HK-2 (cell line): ENCODE measurements at regions not wholly inside any gene's neighbourhood (a gene's known extent, or its start where the extent isn't known, plus 50 kb on each side); places are given as distances from the start of the nearest gene placed in this dataset.
"Not testable (repeated sequence)": the region's sequence is repeated elsewhere in the genome, so short reads cannot be mapped to it uniquely, and the experiment has no call there.

ENCODE experiments used
- DNase-seq: peaks from one replicate; pipeline ENCODE4 v3.0.0-alpha.2; 2018; ENCODE audit not compliant: unreplicated experiment

GRCh38 chr5:56422076-56422762, 189.1 kb upstream of the ANKRD55 start:
- no peak for DNase-seq

DNA sequence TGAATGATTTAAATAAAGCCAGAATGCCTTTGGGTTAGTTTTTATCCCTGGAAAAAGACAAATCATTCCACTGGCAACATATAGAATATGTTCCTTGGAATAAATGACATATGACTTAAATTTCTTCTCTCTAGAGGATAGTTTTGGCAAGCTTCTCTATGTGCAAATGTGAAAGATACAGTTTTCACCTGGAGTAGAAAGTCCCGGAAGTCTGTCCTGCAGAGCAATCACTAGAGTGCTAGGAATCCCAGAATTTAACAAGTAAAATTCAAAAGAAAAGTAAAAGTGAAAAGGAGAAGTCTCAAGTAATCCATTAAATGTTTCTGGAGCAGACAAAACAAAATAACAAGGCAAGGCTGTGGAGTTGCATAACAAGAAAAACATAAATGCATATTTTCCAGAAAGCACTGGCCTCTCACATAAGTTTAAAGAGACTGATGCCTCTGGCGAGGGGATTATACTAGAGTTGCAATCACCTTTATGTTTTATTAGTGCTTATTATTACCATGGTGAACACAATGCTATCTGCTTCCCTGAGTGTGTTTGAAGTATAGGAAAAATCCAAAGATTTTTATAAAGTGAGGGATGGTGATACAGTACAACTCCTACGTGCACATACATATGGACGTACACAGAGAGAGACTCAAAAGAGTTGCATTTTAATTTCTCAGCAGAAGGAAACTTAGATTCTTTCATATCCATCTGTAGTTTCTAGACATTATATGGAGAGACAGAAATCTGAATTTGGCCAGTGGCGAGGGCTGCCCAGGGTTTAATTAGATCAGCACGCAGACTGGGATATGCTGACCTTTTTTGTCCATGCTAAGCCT, 188.3 kb upstream of the ANKRD55 start:
- no peak for DNase-seq

- DNase-seq, result no peak
Measured at GRCh38 chr5:56420323-56420722, 187.2 kb upstream of the ANKRD55 start.

DNA sequence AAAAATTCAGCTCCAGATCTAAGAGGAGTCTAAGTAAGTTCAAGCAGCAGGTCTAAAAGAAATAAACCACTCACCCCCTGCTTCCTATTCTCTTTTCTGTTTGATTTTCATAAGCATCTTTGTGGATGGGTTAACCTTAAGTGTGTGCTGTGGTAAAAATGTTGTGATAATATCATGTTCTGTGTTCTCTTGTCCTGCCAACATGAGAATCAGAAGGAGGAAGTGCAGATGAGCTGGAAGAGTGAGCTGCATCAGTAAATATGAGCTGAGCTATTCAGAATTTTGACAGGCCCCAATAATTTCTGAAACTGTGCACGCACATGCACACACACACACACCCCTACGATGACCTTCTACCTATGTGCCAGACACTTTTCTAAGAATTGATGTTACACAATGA, 186.5 kb upstream of the ANKRD55 start:
- DNase-seq, result no peak

- no peak for DNase-seq
Measured at GRCh38 chr5:56415356-56415765, 182.2 kb upstream of the ANKRD55 start.

DNA sequence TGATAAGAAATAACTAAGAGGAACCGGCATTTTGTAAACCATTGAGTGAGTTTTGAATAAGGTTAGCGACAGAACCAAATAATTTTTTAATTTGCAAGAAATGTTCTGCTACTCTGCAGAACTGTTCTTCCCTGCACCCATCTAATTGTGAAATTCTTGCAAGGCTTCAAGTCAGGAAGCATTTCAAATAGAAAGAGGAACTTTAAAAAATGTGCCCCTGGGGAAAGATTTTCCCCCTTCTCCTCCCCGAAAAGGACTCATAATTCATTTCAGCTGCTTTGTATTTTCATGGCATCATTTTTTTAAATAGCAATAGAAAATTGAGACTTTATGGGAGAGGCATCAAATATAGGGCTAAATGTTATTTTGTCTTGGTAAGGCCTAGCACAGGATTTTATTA, 180.9 kb upstream of the ANKRD55 start:
- DNase-seq, result no peak

DNA sequence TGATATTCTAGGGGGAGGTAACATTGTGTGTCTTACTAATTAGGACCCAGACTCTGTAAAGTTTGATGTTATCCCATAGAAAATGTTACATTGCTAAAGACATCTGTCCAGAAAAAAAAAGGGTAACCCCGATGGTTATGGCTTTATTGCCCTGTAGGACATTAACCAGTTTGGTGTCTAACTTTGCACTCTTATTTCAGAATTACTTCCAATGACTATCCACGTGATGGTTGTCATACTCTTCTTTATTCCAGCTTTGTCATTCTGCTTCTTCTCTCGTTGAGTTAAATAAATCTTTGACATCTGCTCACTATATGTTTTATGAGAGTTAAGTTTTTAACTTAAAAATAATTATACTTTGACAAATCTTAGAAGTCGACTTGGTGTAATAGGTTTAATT, 180.4 kb upstream of the ANKRD55 start:
- no peak for DNase-seq

DNA sequence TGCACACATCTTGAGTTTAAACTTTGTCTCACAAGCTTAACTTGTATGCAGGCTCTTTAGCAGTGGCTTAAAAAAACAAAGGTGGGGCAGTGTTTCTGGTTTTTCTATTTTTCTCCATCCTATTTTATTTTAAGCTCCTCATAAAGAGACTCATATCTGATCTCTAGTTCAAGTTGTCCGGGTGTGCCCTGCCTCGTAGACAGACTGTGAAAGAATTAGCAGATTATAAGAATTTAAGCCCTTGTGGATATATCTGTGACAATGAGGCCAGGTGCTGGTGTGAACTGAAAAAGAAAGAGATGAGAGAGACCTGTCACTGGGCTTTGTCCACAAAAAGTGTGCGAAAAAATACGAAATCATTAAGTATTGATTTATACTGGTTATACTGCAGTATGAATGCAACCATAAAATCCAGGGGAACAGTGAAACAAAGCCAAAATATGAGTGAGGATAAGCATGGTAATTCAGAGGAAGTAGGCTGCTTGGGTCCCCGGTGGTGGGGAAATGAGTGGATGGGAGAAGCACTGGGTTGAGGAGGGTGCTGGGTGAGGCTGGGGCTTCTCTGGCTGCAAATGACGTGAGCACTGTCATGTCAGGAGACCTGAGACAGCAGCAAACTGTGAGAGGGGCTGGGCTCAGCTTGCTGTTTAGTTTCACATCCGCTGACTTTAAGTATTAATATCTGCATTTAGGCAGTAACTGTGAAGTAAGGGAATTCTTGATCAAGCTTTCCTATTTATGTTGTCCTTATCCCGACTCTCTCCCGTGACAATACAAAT, 179.7 kb upstream of the ANKRD55 start:
- DNase-seq, result no peak

- DNase-seq, result no peak
Measured at GRCh38 chr5:56410696-56411095, 177.6 kb upstream of the ANKRD55 start.

DNA sequence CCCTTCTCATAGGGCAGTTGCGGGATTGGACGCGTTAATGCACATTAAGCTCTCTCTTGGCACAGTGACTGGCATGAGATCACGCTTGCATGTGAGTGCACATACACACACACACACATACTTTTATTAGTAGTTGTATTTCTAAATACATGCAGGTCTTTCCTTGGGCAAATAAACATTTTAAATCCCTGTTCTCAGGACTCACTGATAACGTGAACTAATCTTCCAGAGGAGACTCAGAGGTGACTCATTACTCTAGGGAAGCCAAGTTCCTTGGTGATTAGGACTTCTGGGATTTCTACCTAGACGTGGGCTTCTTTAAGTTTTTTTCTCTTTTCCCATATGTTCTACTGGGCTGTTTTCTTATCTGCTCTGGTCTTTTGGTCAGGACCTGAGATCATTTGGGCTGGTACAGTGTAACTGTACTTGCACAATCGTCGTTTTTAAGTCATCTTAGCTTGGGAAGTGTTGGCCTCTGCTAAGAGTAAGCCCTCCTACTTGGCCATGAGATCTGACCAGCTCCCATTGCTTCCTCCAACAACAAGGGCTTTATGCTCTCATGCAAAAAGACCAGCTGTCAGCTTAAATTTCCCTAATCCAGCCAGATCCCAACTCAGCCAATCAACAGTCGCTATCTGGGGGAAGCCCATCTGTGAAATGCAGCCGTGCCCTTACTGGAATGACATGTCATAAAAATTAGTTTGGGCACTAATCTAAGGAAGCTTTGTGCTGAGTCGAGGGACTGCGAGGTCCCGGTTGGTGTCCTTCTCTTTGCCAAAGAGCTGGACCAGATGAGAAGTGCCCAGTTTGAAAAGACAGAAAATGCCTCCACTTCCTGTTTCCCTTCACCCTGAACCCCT, 176.4 kb upstream of the ANKRD55 start:
- DNase-seq, result no peak

GRCh38 chr5:56406838-56407237, 173.7 kb upstream of the ANKRD55 start:
- DNase-seq, result no peak

DNA sequence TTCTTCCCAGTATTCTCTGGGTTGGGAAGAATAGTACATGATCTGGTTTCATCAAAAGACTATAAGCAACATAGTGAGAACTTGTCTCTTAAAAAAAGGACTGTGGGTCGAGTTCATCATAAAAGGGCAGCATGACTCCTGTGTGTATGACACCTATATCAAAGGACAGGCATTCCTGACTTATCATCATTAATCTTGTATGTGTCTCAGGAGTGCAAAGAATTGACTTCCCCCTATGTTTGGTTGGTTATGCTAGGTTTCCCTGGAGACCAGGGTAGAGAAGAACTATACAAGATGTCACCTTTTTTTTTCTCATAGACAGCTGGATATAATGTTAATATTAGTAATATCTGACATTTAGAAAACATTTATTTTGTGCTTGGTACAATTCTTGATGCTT, 173.1 kb upstream of the ANKRD55 start:
- DNase-seq, result no peak

DNA sequence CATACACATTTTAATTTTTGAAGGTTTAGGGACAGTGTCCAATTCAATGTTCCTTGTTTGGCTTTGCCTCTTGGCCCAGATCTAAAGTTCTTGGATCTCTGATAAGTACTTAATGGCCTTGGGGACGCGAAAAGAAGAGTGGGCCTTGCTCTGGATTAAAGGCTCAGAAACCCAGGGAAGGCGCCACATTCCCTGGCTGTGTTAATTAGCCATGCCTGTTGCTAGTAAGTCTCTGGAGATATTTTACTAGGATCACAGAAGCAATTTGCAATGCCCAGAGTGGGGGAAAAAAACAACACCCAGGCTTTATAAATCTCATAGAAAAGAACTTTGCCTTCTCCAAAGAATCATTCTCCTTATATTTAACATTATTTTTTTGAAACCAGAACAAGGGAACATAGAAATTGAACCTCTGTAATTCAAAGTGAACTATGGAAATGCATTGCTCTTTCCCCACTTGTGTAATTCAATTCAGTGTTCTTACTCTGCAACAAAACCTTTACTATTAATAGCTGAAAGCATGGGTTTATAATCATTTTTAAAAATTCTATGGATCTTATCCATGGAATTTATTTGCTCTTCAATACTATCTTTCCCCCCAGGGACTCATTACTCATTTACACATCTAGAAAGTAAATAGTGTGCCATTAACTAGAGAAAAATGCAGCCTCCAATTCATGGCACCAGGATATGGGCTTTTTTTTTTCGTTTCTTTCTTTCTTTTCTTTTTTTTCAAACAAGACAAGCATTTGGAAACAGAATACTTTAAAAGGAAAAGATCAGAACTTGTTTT, 172.2 kb upstream of the ANKRD55 start:
- no peak for DNase-seq

GRCh38 chr5:56402266-56403220, 169.4 kb upstream of the ANKRD55 start:
- no peak for DNase-seq

DNA sequence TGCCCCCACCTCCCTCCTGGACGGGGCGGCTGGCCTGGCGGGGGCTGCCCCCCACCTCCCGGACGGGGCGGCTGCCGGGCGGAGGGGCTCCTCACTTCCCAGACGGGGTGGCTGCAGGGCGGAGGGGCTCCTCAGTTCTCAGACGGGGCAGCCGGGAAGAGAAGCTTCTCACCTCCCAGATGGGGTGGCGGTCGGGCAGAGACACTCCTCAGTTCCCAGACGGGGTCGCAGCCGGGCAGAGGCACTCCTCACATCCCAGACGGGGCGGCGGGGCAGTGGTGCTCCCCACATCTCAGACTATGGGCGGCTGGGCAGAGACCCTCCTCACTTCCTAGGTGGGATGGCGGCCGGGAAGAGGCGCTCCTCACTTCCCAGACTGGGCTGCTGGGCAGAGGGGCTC, 164.7 kb upstream of the ANKRD55 start:
- not testable (repeated sequence) for DNase-seq

DNA sequence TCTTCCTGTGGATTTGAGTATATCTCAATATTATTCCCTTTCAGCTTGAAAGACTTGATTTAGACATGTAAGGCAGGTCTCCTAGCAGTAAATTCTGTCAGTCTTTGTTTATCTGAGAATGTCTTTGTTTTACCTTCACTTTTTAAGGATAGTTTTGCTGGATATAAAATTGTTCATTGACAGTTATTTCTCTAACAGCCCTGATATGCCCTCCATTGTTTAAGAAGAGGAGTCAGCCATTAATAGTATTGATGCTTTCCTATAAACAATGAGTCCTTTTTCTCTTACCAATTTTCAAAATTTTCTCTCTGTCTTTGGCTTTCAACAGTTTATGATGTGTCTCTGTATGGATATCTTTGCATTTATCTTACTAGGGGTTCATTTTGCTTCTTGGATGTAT, 163.5 kb upstream of the ANKRD55 start:
- no peak for DNase-seq

- DNase-seq, result no peak
Measured at GRCh38 chr5:56389261-56389660, 156.1 kb upstream of the ANKRD55 start.

DNA sequence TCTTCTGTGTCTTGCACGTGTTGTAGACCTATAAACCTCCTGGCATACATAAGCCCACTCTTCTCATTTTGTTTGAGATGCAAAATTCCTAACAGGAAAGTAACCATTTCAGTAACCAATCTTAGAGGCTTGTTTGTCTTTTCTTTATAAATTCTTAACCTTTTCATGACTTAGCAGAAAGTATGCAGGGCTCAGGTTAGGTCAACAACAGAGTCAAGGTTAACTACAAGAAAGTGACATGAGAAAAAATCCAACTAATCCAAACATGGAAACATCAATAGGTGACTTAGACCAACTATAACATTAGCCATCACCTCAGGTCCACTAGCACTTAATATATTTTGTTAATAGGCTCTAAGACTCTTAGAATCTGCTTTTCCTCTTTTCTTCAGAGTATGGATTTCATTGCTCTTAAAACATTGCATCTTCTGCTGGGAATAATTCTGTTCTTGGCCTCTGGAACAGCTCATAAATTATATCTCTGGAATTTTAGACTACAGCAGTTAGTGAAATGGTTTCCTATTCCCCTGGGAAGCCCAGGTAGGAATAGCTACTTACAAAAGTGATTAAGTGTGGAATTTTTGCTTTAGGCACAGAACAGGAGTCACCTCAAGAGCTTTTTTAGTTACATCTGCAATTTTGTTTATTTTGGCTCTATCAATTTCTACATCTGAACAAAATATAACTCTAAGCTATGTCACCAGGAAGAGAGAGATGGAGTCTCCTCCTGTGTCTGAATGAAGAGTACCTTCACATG, 155.3 kb upstream of the ANKRD55 start:
- no peak for DNase-seq

DNA sequence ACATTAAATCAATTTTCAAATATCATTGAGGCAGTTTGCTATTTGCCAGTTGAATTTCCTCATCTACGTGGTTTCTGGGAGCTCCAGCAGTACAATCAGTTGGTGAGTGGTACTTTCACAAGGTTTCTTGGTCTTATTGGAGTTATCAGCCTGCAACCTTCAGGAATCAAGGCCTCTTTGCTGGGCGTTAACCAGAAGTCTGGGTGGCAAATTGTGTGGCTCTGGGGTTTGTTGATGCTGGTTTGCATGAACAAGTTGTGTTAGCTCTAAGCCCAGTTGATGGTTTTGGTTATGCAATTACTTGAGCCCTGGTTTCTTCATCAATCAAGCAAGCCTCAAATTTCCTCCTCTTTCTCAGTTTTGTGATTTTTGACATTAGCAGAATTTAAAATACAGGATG, 152.9 kb upstream of the ANKRD55 start:
- DNase-seq, result no peak
